HepG2 (cell line): ENCODE measurements at regions not wholly inside any gene's neighbourhood (a gene's known extent, or its start where the extent isn't known, plus 50 kb on each side); places are given as distances from the start of the nearest gene placed in this dataset.

Experiments used
- ETV6 ChIP-seq: sonication (generic); formaldehyde crosslinking; conservative IDR thresholded peaks from 2 replicates; pipeline ENCODE4 v1.4.0; 2020; ENCODE audit warnings: missing genetic modification reagents
- NCOA2 ChIP-seq: sonication (generic); formaldehyde crosslinking; IDR thresholded peaks from 2 replicates; pipeline ENCODE4 v1.8.0; 2022; ENCODE audit warnings: inconsistent platforms
- POLR2A ChIP-seq, 2 experiments: IDR thresholded peaks; 2 replicates each; pipeline ENCODE4 v1.6.1; 2011; ENCODE audit warnings: low read depth in 2 of 2, low read length in 2 of 2, mild to moderate bottlenecking in 1 of 2, moderate library complexity in 1 of 2; ENCODE audit not compliant: insufficient read depth in 1 of 2
- SMC3 ChIP-seq: IDR thresholded peaks from 2 replicates; pipeline ENCODE4 v1.6.1; 2011; ENCODE audit warnings: low read length, improper control_type of control experiment
- ZNF121 ChIP-seq: sonication (generic); formaldehyde crosslinking; IDR thresholded peaks from 2 replicates; pipeline ENCODE4 v1.5.0; 2020; ENCODE audit warnings: mild to moderate bottlenecking, missing genetic modification reagents
- ZNF232 ChIP-seq: sonication (generic); formaldehyde crosslinking; IDR thresholded peaks from 2 replicates; pipeline ENCODE4 v1.4.0; 2020; ENCODE audit warnings: missing genetic modification reagents, borderline replicate concordance
- ZNF337 ChIP-seq: sonication (generic); formaldehyde crosslinking; IDR thresholded peaks from 2 replicates; pipeline ENCODE4 v1.5.1; 2020; ENCODE audit warnings: missing genetic modification reagents, low read depth, mild to moderate bottlenecking, borderline replicate concordance
- ZNF749 ChIP-seq: sonication (generic); formaldehyde crosslinking; IDR thresholded peaks from 2 replicates; pipeline ENCODE4 v1.8.0; 2022; ENCODE audit warnings: mild to moderate bottlenecking, missing genetic modification reagents, moderate library complexity, borderline replicate concordance
- ZNF839 ChIP-seq: sonication (generic); formaldehyde crosslinking; IDR thresholded peaks from 2 replicates; pipeline ENCODE4 v1.4.0; 2020; ENCODE audit warnings: missing genetic modification reagents, mild to moderate bottlenecking, borderline replicate concordance
- TF ChIP-seq, protein P1 (sequence below): sonication (generic); formaldehyde crosslinking; IDR thresholded peaks from 2 replicates; pipeline ENCODE4 v1.4.0; 2020; ENCODE audit warnings: missing genetic modification reagents, borderline replicate concordance
- TF ChIP-seq, protein P2 (sequence below): sonication (generic); formaldehyde crosslinking; IDR thresholded peaks from 2 replicates; pipeline ENCODE4 v1.5.0; 2020; ENCODE audit warnings: mild to moderate bottlenecking, missing genetic modification reagents, moderate library complexity
- TF ChIP-seq, protein P3 (sequence below): sonication (generic); formaldehyde crosslinking; IDR thresholded peaks from 2 replicates; pipeline ENCODE4 v1.5.0; 2020; ENCODE audit warnings: mild to moderate bottlenecking, missing genetic modification reagents
- TF ChIP-seq, protein P4 (sequence below): sonication (generic); formaldehyde crosslinking; IDR thresholded peaks from 2 replicates; pipeline ENCODE4 v1.8.1; 2022; ENCODE audit warnings: low read depth, mild to moderate bottlenecking, missing genetic modification reagents

DNA sequence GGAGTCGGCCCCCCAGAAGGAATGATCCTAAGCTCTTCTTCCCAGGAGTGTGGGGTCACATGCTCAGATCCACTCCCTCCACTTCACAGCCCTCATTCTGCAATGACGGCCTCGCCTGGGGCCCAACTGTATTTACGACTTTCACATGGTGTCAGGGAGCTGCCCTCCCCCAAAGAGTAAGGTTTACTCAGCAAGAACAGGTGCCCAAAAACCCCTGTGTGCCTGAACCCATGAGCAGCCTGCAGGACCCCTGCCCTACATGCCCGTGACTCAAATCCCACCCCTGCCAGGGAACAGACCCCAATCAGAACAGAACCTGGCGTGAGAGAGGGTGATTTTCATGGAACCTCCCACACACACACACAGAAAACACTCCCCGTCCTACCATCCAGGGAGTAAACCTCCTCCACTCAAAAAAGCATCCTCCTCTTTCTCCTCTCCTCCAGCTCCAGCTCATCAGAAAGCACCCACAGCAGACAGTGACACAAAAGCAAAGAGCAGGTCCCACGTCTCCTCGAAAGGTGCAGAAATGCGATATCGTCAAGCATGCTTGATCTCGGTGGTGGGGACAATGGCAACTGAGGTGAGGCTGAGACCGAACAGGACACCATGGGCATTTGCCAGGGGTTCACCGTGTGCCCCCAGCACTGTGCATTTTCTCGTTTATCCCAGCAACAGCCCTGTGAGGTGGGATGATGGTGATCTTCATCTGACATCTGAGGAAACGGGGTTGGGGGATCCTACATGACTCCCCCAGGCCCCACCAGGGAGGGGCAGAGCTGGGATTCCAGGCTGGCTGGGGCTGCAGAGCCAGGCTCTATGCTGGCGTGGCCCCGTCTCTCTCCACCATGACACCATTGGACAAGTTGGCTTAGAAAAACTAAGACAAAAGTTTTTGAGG lies 397.9 kb downstream of the NPHP4 start:
- TF ChIP-seq POLR2A (IDR thresholded peaks at IDR 0.05; ENCODE audit: insufficient read depth in 1 of 2, low read depth in 2 of 2, low read length in 2 of 2), result no peak
- TF ChIP-seq ZNF337, result no peak
- TF ChIP-seq, protein P1, sequence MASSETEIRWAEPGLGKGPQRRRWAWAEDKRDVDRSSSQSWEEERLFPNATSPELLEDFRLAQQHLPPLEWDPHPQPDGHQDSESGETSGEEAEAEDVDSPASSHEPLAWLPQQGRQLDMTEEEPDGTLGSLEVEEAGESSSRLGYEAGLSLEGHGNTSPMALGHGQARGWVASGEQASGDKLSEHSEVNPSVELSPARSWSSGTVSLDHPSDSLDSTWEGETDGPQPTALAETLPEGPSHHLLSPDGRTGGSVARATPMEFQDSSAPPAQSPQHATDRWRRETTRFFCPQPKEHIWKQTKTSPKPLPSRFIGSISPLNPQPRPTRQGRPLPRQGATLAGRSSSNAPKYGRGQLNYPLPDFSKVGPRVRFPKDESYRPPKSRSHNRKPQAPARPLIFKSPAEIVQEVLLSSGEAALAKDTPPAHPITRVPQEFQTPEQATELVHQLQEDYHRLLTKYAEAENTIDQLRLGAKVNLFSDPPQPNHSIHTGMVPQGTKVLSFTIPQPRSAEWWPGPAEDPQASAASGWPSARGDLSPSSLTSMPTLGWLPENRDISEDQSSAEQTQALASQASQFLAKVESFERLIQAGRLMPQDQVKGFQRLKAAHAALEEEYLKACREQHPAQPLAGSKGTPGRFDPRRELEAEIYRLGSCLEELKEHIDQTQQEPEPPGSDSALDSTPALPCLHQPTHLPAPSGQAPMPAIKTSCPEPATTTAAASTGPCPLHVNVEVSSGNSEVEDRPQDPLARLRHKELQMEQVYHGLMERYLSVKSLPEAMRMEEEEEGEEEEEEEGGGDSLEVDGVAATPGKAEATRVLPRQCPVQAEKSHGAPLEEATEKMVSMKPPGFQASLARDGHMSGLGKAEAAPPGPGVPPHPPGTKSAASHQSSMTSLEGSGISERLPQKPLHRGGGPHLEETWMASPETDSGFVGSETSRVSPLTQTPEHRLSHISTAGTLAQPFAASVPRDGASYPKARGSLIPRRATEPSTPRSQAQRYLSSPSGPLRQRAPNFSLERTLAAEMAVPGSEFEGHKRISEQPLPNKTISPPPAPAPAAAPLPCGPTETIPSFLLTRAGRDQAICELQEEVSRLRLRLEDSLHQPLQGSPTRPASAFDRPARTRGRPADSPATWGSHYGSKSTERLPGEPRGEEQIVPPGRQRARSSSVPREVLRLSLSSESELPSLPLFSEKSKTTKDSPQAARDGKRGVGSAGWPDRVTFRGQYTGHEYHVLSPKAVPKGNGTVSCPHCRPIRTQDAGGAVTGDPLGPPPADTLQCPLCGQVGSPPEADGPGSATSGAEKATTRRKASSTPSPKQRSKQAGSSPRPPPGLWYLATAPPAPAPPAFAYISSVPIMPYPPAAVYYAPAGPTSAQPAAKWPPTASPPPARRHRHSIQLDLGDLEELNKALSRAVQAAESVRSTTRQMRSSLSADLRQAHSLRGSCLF (CRISPR knock-in tag), result no peak
- TF ChIP-seq, protein P2, sequence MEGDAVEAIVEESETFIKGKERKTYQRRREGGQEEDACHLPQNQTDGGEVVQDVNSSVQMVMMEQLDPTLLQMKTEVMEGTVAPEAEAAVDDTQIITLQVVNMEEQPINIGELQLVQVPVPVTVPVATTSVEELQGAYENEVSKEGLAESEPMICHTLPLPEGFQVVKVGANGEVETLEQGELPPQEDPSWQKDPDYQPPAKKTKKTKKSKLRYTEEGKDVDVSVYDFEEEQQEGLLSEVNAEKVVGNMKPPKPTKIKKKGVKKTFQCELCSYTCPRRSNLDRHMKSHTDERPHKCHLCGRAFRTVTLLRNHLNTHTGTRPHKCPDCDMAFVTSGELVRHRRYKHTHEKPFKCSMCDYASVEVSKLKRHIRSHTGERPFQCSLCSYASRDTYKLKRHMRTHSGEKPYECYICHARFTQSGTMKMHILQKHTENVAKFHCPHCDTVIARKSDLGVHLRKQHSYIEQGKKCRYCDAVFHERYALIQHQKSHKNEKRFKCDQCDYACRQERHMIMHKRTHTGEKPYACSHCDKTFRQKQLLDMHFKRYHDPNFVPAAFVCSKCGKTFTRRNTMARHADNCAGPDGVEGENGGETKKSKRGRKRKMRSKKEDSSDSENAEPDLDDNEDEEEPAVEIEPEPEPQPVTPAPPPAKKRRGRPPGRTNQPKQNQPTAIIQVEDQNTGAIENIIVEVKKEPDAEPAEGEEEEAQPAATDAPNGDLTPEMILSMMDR, result no peak
- TF ChIP-seq ZNF839, result no peak
- TF ChIP-seq ZNF749 (CRISPR knock-in tag), result no peak
- TF ChIP-seq, protein P3, sequence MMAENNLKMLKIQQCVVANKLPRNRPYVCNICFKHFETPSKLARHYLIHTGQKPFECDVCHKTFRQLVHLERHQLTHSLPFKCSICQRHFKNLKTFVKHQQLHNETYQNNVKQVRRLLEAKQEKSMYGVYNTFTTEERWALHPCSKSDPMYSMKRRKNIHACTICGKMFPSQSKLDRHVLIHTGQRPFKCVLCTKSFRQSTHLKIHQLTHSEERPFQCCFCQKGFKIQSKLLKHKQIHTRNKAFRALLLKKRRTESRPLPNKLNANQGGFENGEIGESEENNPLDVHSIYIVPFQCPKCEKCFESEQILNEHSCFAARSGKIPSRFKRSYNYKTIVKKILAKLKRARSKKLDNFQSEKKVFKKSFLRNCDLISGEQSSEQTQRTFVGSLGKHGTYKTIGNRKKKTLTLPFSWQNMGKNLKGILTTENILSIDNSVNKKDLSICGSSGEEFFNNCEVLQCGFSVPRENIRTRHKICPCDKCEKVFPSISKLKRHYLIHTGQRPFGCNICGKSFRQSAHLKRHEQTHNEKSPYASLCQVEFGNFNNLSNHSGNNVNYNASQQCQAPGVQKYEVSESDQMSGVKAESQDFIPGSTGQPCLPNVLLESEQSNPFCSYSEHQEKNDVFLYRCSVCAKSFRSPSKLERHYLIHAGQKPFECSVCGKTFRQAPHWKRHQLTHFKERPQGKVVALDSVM (CRISPR knock-in tag), result no peak
- no peak for TF ChIP-seq ETV6
- TF ChIP-seq ZNF121 (CRISPR knock-in tag), result no peak
- TF ChIP-seq SMC3, result no peak
- TF ChIP-seq, protein P4, sequence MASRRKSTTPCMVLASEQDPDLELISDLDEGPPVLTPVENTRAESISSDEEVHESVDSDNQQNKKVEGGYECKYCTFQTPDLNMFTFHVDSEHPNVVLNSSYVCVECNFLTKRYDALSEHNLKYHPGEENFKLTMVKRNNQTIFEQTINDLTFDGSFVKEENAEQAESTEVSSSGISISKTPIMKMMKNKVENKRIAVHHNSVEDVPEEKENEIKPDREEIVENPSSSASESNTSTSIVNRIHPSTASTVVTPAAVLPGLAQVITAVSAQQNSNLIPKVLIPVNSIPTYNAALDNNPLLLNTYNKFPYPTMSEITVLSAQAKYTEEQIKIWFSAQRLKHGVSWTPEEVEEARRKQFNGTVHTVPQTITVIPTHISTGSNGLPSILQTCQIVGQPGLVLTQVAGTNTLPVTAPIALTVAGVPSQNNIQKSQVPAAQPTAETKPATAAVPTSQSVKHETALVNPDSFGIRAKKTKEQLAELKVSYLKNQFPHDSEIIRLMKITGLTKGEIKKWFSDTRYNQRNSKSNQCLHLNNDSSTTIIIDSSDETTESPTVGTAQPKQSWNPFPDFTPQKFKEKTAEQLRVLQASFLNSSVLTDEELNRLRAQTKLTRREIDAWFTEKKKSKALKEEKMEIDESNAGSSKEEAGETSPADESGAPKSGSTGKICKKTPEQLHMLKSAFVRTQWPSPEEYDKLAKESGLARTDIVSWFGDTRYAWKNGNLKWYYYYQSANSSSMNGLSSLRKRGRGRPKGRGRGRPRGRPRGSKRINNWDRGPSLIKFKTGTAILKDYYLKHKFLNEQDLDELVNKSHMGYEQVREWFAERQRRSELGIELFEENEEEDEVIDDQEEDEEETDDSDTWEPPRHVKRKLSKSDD (CRISPR knock-in tag), result no peak
- no peak for TF ChIP-seq NCOA2 (CRISPR knock-in tag)
- no peak for TF ChIP-seq ZNF232 (CRISPR knock-in tag)
